Fibroblast of upper back skin (primary cell): ENCODE measurements at regions not wholly inside any gene's neighbourhood (a gene's known extent, or its start where the extent isn't known, plus 50 kb on each side); places are given as distances from the start of the nearest gene placed in this dataset.
"Not testable (repeated sequence)": the region's sequence is repeated elsewhere in the genome, so short reads cannot be mapped to it uniquely, and the experiment has no call there.

Experiments
- DNase-seq: peaks from one replicate; pipeline ENCODE4 v3.0.0-alpha.2; 2013

DNA sequence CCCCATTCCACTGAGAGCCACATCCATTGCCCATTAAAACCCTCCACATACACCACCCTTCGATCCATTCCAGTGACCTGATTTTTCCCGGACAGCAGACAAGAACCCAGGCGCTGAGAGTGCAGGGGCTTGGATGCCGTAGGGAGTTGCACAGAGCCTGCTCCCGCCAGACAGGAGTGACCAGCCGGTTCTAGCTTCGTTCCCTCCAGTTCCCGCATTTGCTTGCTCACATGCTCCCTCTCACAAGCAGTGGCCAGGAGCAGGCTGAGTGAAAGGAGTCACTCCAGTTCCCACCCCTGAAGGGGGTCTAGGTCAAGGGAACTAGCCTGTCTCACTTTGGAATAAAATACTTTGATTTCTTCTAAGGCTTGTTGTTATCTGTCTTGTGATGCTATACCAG is 119.5 kb downstream of the SKIDA1 start:
- DNase-seq = no peak

DNA sequence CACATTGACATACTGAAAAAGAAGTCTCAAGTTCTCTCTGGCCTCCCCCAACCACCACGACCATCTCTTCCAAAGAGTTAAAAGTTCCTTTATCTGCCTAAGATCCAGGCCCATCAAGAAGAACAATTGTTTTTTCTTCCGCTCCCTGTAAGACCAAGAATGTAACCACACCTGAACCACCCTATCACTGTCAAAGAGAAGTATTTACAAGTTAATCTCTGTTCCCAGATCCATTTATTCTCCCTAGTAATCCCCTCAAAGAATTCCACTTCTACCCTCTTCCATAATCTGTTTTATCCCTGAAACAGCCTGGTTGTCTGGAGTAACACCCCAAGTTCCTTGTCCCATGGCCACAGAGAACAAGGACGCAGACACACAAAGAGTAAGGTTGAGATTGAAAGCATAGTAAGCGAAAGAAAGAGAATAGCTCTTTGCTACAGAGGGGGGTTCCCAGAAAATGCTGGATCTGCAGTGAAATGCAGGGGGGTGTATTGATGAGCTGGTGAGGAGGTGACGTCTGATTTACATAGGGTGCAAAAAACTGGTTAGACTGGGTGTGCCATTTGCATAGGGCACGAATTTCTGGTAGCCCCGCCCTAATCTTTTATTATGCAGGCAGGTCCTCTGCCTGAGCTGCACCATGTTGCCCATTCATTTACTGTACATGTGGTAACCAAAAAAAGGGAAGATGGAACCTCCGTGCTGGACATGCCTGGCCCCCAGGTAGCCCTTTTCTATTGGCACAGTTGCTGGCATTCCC is 122.0 kb downstream of the SKIDA1 start:
- no peak for DNase-seq

- DNase-seq = peak; percentile 92
These were observed 122.8 kb downstream of the SKIDA1 start for GRCh38 chr10:21402606-21403083.

GRCh38 chr10:21401196-21401595 is 124.3 kb downstream of the SKIDA1 start:
- peak; percentile 68 for DNase-seq

- DNase-seq = peak; percentile 100
These were observed 126.0 kb downstream of the SKIDA1 start for GRCh38 chr10:21399392-21400035.

- DNase-seq = peak; percentile 78
These were observed 126.8 kb downstream of the SKIDA1 start for GRCh38 chr10:21398563-21399231.

- DNase-seq = no peak
These were observed 128.6 kb downstream of the SKIDA1 start for GRCh38 chr10:21396889-21397288.

DNA sequence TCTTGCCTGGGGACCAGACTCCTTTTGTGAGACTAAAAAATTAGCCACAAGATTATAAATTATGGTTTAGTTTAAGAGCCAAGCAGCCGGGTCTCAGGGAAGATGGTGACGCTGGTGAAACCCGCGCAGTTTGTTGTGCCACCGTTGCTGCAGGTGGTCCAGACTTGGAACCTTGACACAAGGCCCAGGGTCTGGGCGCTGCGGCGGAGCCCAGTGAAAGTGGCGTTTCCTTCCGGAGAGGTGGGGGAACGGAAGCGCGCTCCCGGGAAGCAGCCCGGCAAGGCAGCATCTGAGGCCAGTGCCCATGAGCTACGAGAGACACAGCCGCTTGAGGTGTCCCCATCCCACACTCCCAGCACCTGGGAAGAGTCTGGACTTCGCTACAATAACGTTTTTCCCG is 131.6 kb downstream of the SKIDA1 start:
- no peak for DNase-seq

GRCh38 chr10:21388589-21388988 is 136.9 kb downstream of the SKIDA1 start:
- DNase-seq = no peak

DNA sequence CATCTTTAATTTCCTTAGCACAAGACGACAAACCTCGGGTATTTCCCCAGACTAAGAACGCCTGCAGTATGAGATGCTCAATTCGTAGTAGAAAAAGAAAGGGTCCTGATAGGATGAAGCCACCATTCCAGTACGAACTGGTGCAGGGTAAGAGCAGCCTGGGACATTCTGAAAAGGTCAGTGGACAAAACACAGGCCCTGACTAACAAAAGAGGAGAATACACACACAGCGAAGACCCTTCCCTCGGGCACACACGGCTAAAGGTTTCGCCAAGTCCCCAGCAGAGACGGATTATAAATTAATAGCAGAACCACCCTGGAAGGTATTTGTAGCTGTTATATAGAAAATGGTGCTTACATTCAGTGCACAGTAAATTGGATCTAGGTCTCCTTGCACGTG is 137.6 kb downstream of the SKIDA1 start:
- no peak for DNase-seq

- DNase-seq = no peak
These were observed 139.4 kb downstream of the SKIDA1 start for GRCh38 chr10:21385996-21386585.

DNA sequence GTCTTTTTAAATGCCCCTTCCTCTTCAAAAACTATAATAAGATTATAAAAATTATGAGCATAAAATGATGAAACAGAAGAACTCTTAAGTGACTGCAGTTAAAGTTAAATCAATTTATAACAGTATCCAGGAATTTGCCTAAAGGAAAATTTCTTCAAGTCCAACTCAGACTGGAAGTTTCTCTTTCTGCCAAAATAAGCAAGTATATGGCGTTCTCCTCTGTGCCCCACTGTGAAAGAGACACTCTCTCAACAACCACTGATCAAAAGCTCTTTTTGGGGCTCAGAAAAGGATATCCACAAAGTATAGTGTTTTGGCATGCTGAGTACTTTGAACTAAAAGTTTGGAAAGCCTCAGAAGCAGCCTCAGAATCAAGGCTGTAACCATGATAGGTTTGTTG is 139.9 kb downstream of the SKIDA1 start:
- DNase-seq = no peak

- no peak for DNase-seq
These were observed 146.3 kb downstream of the SKIDA1 start for GRCh38 chr10:21379143-21379542.

DNA sequence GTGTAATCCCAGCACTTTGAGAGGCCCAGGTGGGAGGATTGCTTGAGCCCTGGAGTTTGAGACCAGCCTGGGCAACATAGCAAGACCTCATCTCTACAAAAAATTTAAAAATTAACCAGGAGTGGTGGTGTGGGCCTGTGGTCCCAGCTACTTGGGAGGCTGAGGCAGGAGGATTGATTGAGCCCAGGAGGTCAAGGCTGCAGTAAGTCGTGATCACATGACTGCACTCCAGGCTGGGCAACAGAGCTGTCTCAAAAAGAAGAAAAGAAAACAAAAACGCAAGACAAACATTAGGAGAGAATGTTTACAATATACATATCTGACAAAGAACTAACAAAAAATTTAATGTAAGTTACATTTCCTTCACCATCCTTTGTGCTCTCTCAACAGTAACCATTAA is 150.2 kb downstream of the SKIDA1 start:
- not testable (repeated sequence) for DNase-seq

GRCh38 chr10:21373881-21374280 is 151.6 kb downstream of the SKIDA1 start:
- peak; percentile 31 for DNase-seq

DNA sequence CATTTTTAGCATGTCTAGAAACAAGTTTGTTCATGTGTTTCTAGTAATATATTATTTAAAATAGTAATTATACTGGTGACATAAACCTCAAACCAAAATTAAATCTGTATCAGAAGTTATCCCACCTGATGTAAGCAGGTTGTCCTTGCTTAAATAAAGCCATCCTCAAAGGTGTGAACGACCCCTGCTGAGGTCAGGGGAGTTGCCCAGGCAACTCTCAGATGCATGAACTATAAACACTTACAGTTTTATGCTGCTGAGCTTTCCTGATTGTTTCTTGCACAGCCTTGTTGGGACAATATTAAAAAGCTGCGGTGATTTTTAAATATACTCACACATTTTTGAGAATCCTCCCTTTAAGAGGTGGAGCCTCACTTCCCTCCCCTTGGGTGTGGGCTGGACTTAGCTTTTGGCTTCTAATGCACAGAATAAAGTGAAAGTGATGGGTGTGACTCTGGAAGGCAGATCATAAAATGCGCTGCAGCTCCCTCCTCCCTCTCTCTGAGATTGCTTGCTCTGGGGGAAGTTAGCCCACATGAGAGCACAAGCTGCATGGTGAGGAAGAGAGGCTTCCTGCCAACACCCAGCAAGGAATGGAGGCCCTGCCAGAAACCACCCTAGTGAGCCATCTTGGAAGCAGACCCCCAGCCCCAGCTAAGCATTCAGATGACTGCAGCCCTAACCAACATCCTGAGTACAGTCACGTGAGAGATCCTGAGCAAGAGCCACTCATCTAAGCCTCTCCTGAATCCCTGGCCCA is 152.7 kb downstream of the SKIDA1 start:
- DNase-seq = peak; percentile 98

- peak; percentile 67 for DNase-seq
These were observed 155.8 kb downstream of the SKIDA1 start for GRCh38 chr10:21369697-21370096.

DNA sequence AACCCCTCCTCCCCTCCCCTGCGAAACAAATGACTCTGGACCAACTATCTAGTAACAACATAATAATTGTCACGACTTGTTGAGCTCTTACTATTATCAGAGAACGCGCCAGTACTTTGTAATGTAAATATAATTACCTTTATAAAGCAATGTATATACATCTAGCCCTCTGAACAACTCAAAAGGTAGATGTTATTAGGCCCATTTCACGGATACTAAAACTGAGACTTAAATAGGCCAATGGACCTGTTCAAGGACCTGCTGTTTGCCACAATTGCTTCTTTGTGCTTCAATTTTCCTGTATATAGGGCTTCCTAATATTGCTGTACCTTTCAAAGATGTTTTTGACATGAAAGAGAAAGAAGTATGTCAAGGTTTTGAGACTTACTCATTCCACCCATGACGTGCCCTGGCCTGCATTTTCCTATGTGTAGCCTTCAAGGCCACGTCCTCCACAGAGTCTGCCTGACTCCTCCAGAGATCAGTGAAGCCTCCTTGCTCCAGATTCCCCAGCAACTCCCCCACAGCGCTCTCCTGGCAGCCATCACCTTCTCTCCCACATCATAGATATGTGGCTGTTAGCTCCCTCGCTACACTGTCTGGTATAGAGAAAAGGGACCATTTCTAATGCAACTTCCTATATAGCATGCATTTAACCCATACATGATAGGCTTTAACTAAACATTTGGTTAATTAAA is 156.6 kb downstream of the SKIDA1 start:
- peak; percentile 55 for DNase-seq

GRCh38 chr10:21368022-21368582 is 157.4 kb downstream of the SKIDA1 start:
- peak; percentile 26 for DNase-seq

- peak; percentile 53 for DNase-seq
These were observed 159.4 kb downstream of the SKIDA1 start for GRCh38 chr10:21366108-21366507.
